GM19455 (cell line): ENCODE measurements at regions not wholly inside any gene's neighbourhood (a gene's known extent, or its start where the extent isn't known, plus 50 kb on each side); places are given as distances from the start of the nearest gene placed in this dataset.
"Not testable (repeated sequence)": the region's sequence is repeated elsewhere in the genome, so short reads cannot be mapped to it uniquely, and the experiment has no call there.

Experiments used
- ATAC-seq: cut with Tn5 transposase; IDR thresholded peaks from one replicate; pipeline ENCODE4 v1.9.1; 2021; ENCODE audit not compliant: unreplicated experiment

GRCh38 chr4:114229706-114230105 is 250.3 kb upstream of the ARSJ start:
- ATAC-seq = no peak

- no peak for ATAC-seq
These were observed 256.8 kb upstream of the ARSJ start for GRCh38 chr4:114236171-114236769.

GRCh38 chr4:114237997-114238396 is 258.6 kb upstream of the ARSJ start:
- ATAC-seq = no peak

GRCh38 chr4:114249561-114249960 is 270.1 kb upstream of the ARSJ start:
- ATAC-seq = no peak

GRCh38 chr4:114249976-114250375 is 270.5 kb upstream of the ARSJ start:
- no peak for ATAC-seq

GRCh38 chr4:114250439-114250891 is 271.0 kb upstream of the ARSJ start:
- ATAC-seq = no peak

GRCh38 chr4:114251020-114251419 is 271.6 kb upstream of the ARSJ start:
- no peak for ATAC-seq

GRCh38 chr4:114252499-114252898 is 273.1 kb upstream of the ARSJ start:
- no peak for ATAC-seq

- ATAC-seq = no peak
These were observed 278.1 kb upstream of the ARSJ start for GRCh38 chr4:114257501-114257900.

- not testable (repeated sequence) for ATAC-seq
These were observed 283.0 kb upstream of the ARSJ start for GRCh38 chr4:114262421-114262820.

- ATAC-seq = no peak
These were observed 283.8 kb upstream of the ARSJ start for GRCh38 chr4:114263233-114263632.

- no peak for ATAC-seq
These were observed 285.0 kb upstream of the ARSJ start for GRCh38 chr4:114264452-114264851.

- ATAC-seq = no peak
These were observed 285.4 kb upstream of the ARSJ start for GRCh38 chr4:114264877-114265291.

- ATAC-seq = no peak
These were observed 285.9 kb upstream of the ARSJ start for GRCh38 chr4:114265342-114265741.

- no peak for ATAC-seq
These were observed 288.5 kb upstream of the ARSJ start for GRCh38 chr4:114267976-114268375.

GRCh38 chr4:114271031-114271430 is 291.6 kb upstream of the ARSJ start:
- no peak for ATAC-seq

- no peak for ATAC-seq
These were observed 292.8 kb upstream of the ARSJ start for GRCh38 chr4:114272226-114272625.

- no peak for ATAC-seq
These were observed 293.8 kb upstream of the ARSJ start for GRCh38 chr4:114273238-114273637.

GRCh38 chr4:114277690-114278089 is 298.2 kb upstream of the ARSJ start:
- ATAC-seq = no peak

GRCh38 chr4:114279066-114279465 is 299.6 kb upstream of the ARSJ start:
- no peak for ATAC-seq

GRCh38 chr4:114279711-114280110 is 300.3 kb upstream of the ARSJ start:
- no peak for ATAC-seq

GRCh38 chr4:114280645-114281044 is 301.2 kb upstream of the ARSJ start:
- no peak for ATAC-seq
